H1 (cell line): ENCODE measurements at regions not wholly inside any gene's neighbourhood (a gene's known extent, or its start where the extent isn't known, plus 50 kb on each side); places are given as distances from the start of the nearest gene placed in this dataset.

Experiments used
- BACH1 ChIP-seq: IDR thresholded peaks from 2 replicates; pipeline ENCODE4 v1.6.1; 2012; ENCODE audit warnings: low read length, improper control_type of control experiment
- CTCF ChIP-seq, 3 experiments: IDR thresholded peaks; 1 replicate in 2 of 3; 2 replicates in 1 of 3; pipeline versions ENCODE4 v1.5.1 to v1.6.1; 2011; ENCODE audit warnings: low read length in 3 of 3, mild to moderate bottlenecking in 3 of 3, inconsistent platforms in 2 of 3, low read depth in 1 of 3, moderate library complexity in 1 of 3; ENCODE audit not compliant: insufficient read depth in 1 of 3; ENCODE audit errors: control extremely low read depth in 1 of 3
- GABPA ChIP-seq: IDR thresholded peaks from 2 replicates; pipeline ENCODE4 v1.6.1; 2011; ENCODE audit warnings: mild to moderate bottlenecking, low read length, moderate library complexity, borderline replicate concordance; ENCODE audit not compliant: insufficient read depth
- HDAC6 ChIP-seq: IDR thresholded peaks from one replicate; pipeline ENCODE4 v1.7.1; 2012; ENCODE audit warnings: low read depth, mild to moderate bottlenecking, inconsistent platforms, low read length, moderate library complexity
- JUND ChIP-seq: IDR thresholded peaks from 2 replicates; pipeline ENCODE4 v1.6.1; 2011; ENCODE audit warnings: mild to moderate bottlenecking, improper control_type of control experiment, low read length
- POLR2A ChIP-seq, 2 experiments: IDR thresholded peaks; 1 replicate in 1 of 2; 2 replicates in 1 of 2; pipeline ENCODE4 v1.6.1; 2011; ENCODE audit warnings: low read depth in 2 of 2, low read length in 2 of 2, mild to moderate bottlenecking in 2 of 2; ENCODE audit errors: control extremely low read depth in 1 of 2
- SP2 ChIP-seq: IDR thresholded peaks from 2 replicates; pipeline ENCODE4 v1.6.1; 2012; ENCODE audit warnings: mild to moderate bottlenecking, low read length, inconsistent platforms
- TBP ChIP-seq: IDR thresholded peaks from 2 replicates; pipeline ENCODE4 v1.6.1; 2011; ENCODE audit warnings: low read depth, low read length, improper control_type of control experiment
- TCF12 ChIP-seq: IDR thresholded peaks from 2 replicates; pipeline ENCODE4 v1.6.1; 2011; ENCODE audit warnings: low read depth, mild to moderate bottlenecking, low read length
- TEAD4 ChIP-seq: IDR thresholded peaks from 2 replicates; pipeline ENCODE4 v1.6.1; 2012; ENCODE audit warnings: low read depth, low read length, inconsistent platforms, mixed read lengths

DNA sequence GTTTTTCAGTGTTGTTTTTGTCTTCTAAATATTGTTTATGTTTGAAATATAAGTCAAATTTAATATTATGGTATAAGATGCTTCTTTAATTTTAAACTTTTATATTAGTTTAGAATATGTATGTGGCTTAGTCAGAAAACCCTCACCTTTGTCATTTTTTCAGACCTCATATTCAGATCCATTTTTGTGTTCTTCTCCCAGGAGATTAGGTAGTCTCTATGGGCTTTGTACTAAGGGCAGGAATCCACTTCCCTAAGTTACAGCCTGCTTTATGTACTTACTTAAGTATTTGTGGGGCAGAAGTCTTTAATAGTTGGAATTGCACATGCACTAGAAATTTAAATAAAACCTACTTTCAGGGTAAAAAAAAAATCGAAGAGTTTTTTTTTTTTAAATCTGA lies 63.5 kb upstream of the TENM3 start:
- TF ChIP-seq JUND (no peak), SP2 (no peak), POLR2A (IDR thresholded peaks at IDR 0.05; ENCODE audit: control extremely low read depth in 1 of 2, low read depth in 2 of 2, low read length in 2 of 2) (no peak), CTCF (IDR thresholded peaks at IDR 0.05; ENCODE audit: control extremely low read depth in 1 of 3, insufficient read depth in 1 of 3, low read depth in 1 of 3, low read length in 3 of 3) (no peak), HDAC6 (no peak), TEAD4 (no peak), TCF12 (no peak), GABPA (no peak), BACH1 (no peak), TBP (no peak)
